ENCODE measurements at regions not wholly inside any gene's neighbourhood (a gene's known extent, or its start where the extent isn't known, plus 50 kb on each side); places are given as distances from the start of the nearest gene placed in this dataset.

DNA sequence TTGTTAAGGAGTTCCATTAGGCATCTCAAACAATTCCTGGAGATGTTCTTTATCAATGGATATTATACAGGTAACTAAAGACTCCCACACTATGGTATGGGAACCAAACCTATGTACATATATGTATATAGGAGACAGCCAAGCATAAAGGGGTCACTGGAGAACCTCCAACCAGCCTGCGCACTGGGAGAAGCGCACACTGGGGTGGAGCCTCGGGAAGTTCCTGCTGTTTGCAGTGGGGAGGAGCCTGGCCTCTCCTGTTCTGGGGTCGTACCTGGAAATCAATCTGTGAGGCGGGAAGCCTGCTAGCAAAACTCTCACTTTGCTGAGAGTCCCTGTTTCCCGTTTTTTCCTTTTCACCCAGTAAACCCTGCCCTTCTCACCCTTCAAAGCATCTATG lies 83.1 kb upstream of the CREB1 start:
- no peak overlapping the region for H2BK120ac ChIP-seq (ENCODE audit: low read depth, low read length)
- H3K9me3 ChIP-seq (ENCODE audit: control insufficient read depth, low read length): no peaks in the 10 kb centered on the region
- H3K9ac ChIP-seq (ENCODE audit: low read length): no peak overlapping the region
- H3K4ac ChIP-seq (ENCODE audit: low read depth in 1 of 2, low read length in 2 of 2): no peak overlapping the region
- H3K79me1 ChIP-seq (replicated peaks; ENCODE audit: low read length, poor library complexity, severe bottlenecking): no peaks in the 10 kb centered on the region
- 90% methylated on average over 6 of the region's 6 CpGs for WGBS
- no peak overlapping the region for H3K23ac ChIP-seq (ENCODE audit: low read length in 2 of 2)
- no peak overlapping the region for H2BK15ac ChIP-seq (ENCODE audit: low read depth, poor library complexity, severe bottlenecking)
- H3K4me2 ChIP-seq (ENCODE audit: low read length, poor library complexity, severe bottlenecking): no peak overlapping the region
- H3K27me3 ChIP-seq (ENCODE audit: control insufficient read depth in 1 of 2, insufficient read depth in 1 of 2, low read length in 2 of 2): no peaks in the 10 kb centered on the region
- H3K14ac ChIP-seq (ENCODE audit: low read length in 2 of 2): no peak overlapping the region
- H4K8ac ChIP-seq (ENCODE audit: low read length): no peak overlapping the region
- H2AFZ ChIP-seq (ENCODE audit: low read depth, low read length): no peak overlapping the region
- H2BK5ac ChIP-seq (ENCODE audit: low read depth, low read length, poor library complexity, severe bottlenecking): no peak overlapping the region
- H3K18ac ChIP-seq (ENCODE audit: low read depth in 1 of 2, low read length in 2 of 2): no peak overlapping the region
- H2BK12ac ChIP-seq (ENCODE audit: low read length in 2 of 2): no peak overlapping the region
- H3K27ac ChIP-seq (ENCODE audit: low read length, poor library complexity, severe bottlenecking): no peak overlapping the region
- DNase-seq: no peak
- H3K4me1 ChIP-seq (ENCODE audit: control insufficient read depth, insufficient read depth, low read depth, low read length): peaks cover 1% of the 10 kb centered on the region
- H3K36me3 ChIP-seq (ENCODE audit: control insufficient read depth in 1 of 2, insufficient read depth in 2 of 2, low read depth in 1 of 2, low read length in 2 of 2): no peaks in the 10 kb centered on the region
- H2AK5ac ChIP-seq (ENCODE audit: low read length, severe bottlenecking): no peak overlapping the region
- no peak overlapping the region for H3K4me3 ChIP-seq (ENCODE audit: insufficient read depth in 1 of 2, low read depth in 1 of 2, low read length in 2 of 2)
- no peak overlapping the region for H4K91ac ChIP-seq (ENCODE audit: low read length)

DNA sequence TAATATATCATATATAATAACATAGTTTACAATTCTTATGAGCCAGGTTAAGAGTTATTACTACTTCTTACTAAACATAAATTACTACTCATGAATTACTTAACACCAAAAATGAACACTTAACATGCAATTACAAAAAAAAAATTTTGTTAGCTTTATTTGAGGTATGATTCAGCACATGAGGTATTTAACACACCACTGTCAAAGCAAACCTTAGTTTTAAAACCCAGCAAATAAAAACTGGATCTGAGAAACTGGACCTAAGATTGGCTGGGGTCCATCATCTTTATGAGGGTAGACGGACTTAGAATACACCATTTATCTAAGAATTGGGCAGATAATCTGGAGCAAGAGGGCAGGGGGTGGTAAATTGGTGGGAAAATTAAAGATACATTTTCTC lies 81.8 kb upstream of the CREB1 start:
- no peaks in the 10 kb centered on the region for H3K27me3 ChIP-seq (ENCODE audit: control insufficient read depth in 1 of 2, insufficient read depth in 1 of 2, low read length in 2 of 2)
- no peak overlapping the region for H4K91ac ChIP-seq (ENCODE audit: low read length)
- no peak overlapping the region for H3K18ac ChIP-seq (ENCODE audit: low read depth in 1 of 2, low read length in 2 of 2)
- H2AK5ac ChIP-seq (ENCODE audit: low read length, severe bottlenecking): no peak overlapping the region
- WGBS: 91% methylated on average over 1 of the region's 1 CpG
- no peak overlapping the region for H3K4me2 ChIP-seq (ENCODE audit: low read length, poor library complexity, severe bottlenecking)
- no peak overlapping the region for H2AFZ ChIP-seq (ENCODE audit: low read depth, low read length)
- no peak overlapping the region for H2BK15ac ChIP-seq (ENCODE audit: low read depth, poor library complexity, severe bottlenecking)
- no peak overlapping the region for H3K9ac ChIP-seq (ENCODE audit: low read length)
- no peak overlapping the region for H3K4me3 ChIP-seq (ENCODE audit: insufficient read depth in 1 of 2, low read depth in 1 of 2, low read length in 2 of 2)
- no peaks in the 10 kb centered on the region for H3K9me3 ChIP-seq (ENCODE audit: control insufficient read depth, low read length)
- no peak overlapping the region for H3K23ac ChIP-seq (ENCODE audit: low read length in 2 of 2)
- H2BK120ac ChIP-seq (ENCODE audit: low read depth, low read length): no peak overlapping the region
- no peak overlapping the region for H4K8ac ChIP-seq (ENCODE audit: low read length)
- H3K36me3 ChIP-seq (ENCODE audit: control insufficient read depth in 1 of 2, insufficient read depth in 2 of 2, low read depth in 1 of 2, low read length in 2 of 2): no peaks in the 10 kb centered on the region
- peaks cover 1% of the 10 kb centered on the region for H3K4me1 ChIP-seq (ENCODE audit: control insufficient read depth, insufficient read depth, low read depth, low read length)
- no peaks in the 10 kb centered on the region for H3K79me1 ChIP-seq (replicated peaks; ENCODE audit: low read length, poor library complexity, severe bottlenecking)
- no peak overlapping the region for H2BK12ac ChIP-seq (ENCODE audit: low read length in 2 of 2)
- no peak for DNase-seq
- no peak overlapping the region for H3K14ac ChIP-seq (ENCODE audit: low read length in 2 of 2)
- peak overlapping the region; percentile 81 for H3K27ac ChIP-seq (ENCODE audit: low read length, poor library complexity, severe bottlenecking)
- no peak overlapping the region for H2BK5ac ChIP-seq (ENCODE audit: low read depth, low read length, poor library complexity, severe bottlenecking)
- no peak overlapping the region for H3K4ac ChIP-seq (ENCODE audit: low read depth in 1 of 2, low read length in 2 of 2)

DNA sequence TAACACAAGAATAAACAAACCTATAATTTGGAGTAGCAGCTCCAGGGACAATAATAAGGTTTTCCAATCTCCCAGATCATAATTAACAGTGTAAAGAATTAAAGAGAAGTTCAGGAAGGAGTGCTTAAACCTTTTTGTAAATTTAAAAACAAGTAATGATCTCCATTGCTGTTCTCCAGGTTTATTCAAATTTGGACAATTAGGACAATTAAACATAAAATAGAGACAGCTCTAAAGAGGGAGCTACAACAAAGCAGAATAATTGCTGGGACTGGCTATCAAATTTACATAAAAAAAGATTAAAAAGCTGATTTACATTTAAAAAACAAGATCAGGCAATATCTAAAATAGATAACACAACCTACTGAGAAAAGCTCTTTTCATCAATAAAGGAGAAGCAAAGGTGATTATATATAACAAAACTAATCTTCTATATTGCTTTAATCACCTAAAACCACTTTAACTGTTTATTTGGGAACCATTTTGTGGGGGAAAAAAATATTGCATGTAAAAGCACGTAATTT lies 80.1 kb upstream of the CREB1 start:
- Histone ChIP-seq H3K14ac (ENCODE audit: low read length in 2 of 2) (no peak overlapping the region), H3K9ac (ENCODE audit: low read length) (no peak overlapping the region), H3K18ac (ENCODE audit: low read depth in 1 of 2, low read length in 2 of 2) (no peak overlapping the region), H3K27ac (ENCODE audit: low read length, poor library complexity, severe bottlenecking) (no peak overlapping the region), H3K9me3 (ENCODE audit: control insufficient read depth, low read length) (no peaks in the 10 kb centered on the region), H3K4me1 (ENCODE audit: control insufficient read depth, insufficient read depth, low read depth, low read length) (peaks cover 1% of the 10 kb centered on the region), H2BK5ac (ENCODE audit: low read depth, low read length, poor library complexity, severe bottlenecking) (no peak overlapping the region), H3K4me3 (ENCODE audit: insufficient read depth in 1 of 2, low read depth in 1 of 2, low read length in 2 of 2) (no peak overlapping the region), H4K91ac (ENCODE audit: low read length) (no peak overlapping the region), H2AK5ac (ENCODE audit: low read length, severe bottlenecking) (no peak overlapping the region), H2BK12ac (ENCODE audit: low read length in 2 of 2) (no peak overlapping the region), H3K4me2 (ENCODE audit: low read length, poor library complexity, severe bottlenecking) (no peak overlapping the region), H3K4ac (ENCODE audit: low read depth in 1 of 2, low read length in 2 of 2) (no peak overlapping the region), H2BK120ac (ENCODE audit: low read depth, low read length) (no peak overlapping the region), H3K23ac (ENCODE audit: low read length in 2 of 2) (no peak overlapping the region), H2BK15ac (ENCODE audit: low read depth, poor library complexity, severe bottlenecking) (no peak overlapping the region), H3K36me3 (ENCODE audit: control insufficient read depth in 1 of 2, insufficient read depth in 2 of 2, low read depth in 1 of 2, low read length in 2 of 2) (no peaks in the 10 kb centered on the region), H2AFZ (ENCODE audit: low read depth, low read length) (no peak overlapping the region), H3K79me1 (replicated peaks; ENCODE audit: low read length, poor library complexity, severe bottlenecking) (no peaks in the 10 kb centered on the region), H4K8ac (ENCODE audit: low read length) (no peak overlapping the region), H3K27me3 (ENCODE audit: control insufficient read depth in 1 of 2, insufficient read depth in 1 of 2, low read length in 2 of 2) (no peaks in the 10 kb centered on the region)
- DNase-seq: no peak
- WGBS: 90% methylated on average over 1 of the region's 1 CpG

DNA sequence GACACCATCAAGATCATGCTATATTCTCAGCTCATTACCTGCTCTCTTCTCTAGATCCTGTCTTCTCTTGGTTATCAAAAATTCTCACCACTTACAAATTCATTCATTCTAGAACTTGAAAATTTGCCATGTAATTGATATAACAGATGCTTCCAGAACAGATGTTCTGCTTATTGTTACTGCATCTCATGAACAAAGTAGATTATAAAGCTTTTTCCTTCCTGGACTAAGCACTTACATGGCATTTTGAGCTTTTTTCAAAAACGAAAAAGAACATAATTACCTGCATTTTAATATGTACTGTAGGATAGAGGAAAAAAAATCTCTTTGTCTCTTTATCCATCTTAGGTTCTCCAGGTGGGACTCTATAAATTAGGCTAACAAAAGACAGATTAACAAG lies 79.6 kb upstream of the CREB1 start:
- no peaks in the 10 kb centered on the region for H3K27me3 ChIP-seq (ENCODE audit: control insufficient read depth in 1 of 2, insufficient read depth in 1 of 2, low read length in 2 of 2)
- H3K18ac ChIP-seq (ENCODE audit: low read depth in 1 of 2, low read length in 2 of 2): no peak overlapping the region
- H3K4me2 ChIP-seq (ENCODE audit: low read length, poor library complexity, severe bottlenecking): no peak overlapping the region
- no peak overlapping the region for H2BK5ac ChIP-seq (ENCODE audit: low read depth, low read length, poor library complexity, severe bottlenecking)
- WGBS: no CpG with 5 or more reads among the region's 1 CpG
- no peak overlapping the region for H2BK120ac ChIP-seq (ENCODE audit: low read depth, low read length)
- no peak overlapping the region for H2BK15ac ChIP-seq (ENCODE audit: low read depth, poor library complexity, severe bottlenecking)
- peaks cover 1% of the 10 kb centered on the region for H3K4me1 ChIP-seq (ENCODE audit: control insufficient read depth, insufficient read depth, low read depth, low read length)
- no peaks in the 10 kb centered on the region for H3K36me3 ChIP-seq (ENCODE audit: control insufficient read depth in 1 of 2, insufficient read depth in 2 of 2, low read depth in 1 of 2, low read length in 2 of 2)
- H3K23ac ChIP-seq (ENCODE audit: low read length in 2 of 2): no peak overlapping the region
- H3K27ac ChIP-seq (ENCODE audit: low read length, poor library complexity, severe bottlenecking): no peak overlapping the region
- no peak overlapping the region for H2AK5ac ChIP-seq (ENCODE audit: low read length, severe bottlenecking)
- no peak overlapping the region for H2AFZ ChIP-seq (ENCODE audit: low read depth, low read length)
- H3K9ac ChIP-seq (ENCODE audit: low read length): no peak overlapping the region
- no peak overlapping the region for H3K4me3 ChIP-seq (ENCODE audit: insufficient read depth in 1 of 2, low read depth in 1 of 2, low read length in 2 of 2)
- H3K4ac ChIP-seq (ENCODE audit: low read depth in 1 of 2, low read length in 2 of 2): no peak overlapping the region
- no peaks in the 10 kb centered on the region for H3K9me3 ChIP-seq (ENCODE audit: control insufficient read depth, low read length)
- no peaks in the 10 kb centered on the region for H3K79me1 ChIP-seq (replicated peaks; ENCODE audit: low read length, poor library complexity, severe bottlenecking)
- no peak overlapping the region for H4K91ac ChIP-seq (ENCODE audit: low read length)
- H4K8ac ChIP-seq (ENCODE audit: low read length): no peak overlapping the region
- no peak overlapping the region for H3K14ac ChIP-seq (ENCODE audit: low read length in 2 of 2)
- H2BK12ac ChIP-seq (ENCODE audit: low read length in 2 of 2): no peak overlapping the region
- DNase-seq: no peak

Data from mesenchymal stem cell (in vitro differentiated cells and primary cell).